Left renal cortex interstitium (tissue), 4 donors: ENCODE measurements at regions not wholly inside any gene's neighbourhood (a gene's known extent, or its start where the extent isn't known, plus 50 kb on each side); places are given as distances from the start of the nearest gene placed in this dataset.

Source experiments
- DNase-seq, 4 donors: peaks; one replicate each; pipeline ENCODE4 v3.0.0-alpha.2; 2013; ENCODE audit warnings: low read depth in 4 of 4, low spot score in 2 of 4, missing footprints in 1 of 4

DNA sequence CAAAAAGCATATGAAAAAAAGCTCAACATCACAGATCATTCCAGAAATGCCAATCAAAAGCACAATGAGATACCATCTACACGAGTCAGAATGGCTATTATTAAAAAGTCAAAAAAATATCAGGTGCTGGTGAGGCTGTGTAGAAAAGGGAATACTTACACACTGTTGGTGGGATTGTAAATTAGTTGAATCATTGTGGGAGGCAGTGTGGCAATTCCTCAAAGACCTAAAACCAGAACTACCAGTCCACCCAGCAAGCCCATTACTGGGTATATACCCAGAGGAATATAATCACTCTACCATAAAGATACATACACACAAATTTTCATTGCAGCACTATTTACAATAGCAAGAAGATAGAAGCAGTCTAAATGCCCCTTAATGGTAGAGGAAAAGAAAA lies 529.9 kb downstream of the SLITRK1 start:
- DNase-seq: no peak

- DNase-seq: no peak
Observed at GRCh38 chr13:83350569-83350968, 531.7 kb downstream of the SLITRK1 start.

DNA sequence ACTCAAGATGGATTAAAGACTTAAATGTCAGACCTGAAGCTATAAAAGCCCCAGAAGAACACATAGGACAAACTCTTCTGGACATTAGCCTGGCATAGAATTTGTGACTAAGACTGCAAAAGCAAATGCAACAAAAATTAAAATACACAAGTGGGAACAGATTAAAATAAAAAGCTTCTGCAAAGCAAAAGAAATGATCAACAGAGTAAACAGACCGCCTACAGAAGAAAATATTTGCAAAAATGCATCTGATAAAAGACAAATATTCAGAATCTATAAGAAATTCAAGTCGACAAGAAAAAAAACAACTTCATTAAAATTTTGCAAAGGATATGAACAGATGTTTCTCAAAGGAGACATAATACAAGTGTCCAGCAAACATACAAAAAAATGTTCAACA lies 537.8 kb downstream of the SLITRK1 start:
- DNase-seq: no peak

- no peak for DNase-seq
Observed at GRCh38 chr13:83340170-83340569, 542.1 kb downstream of the SLITRK1 start.

DNA sequence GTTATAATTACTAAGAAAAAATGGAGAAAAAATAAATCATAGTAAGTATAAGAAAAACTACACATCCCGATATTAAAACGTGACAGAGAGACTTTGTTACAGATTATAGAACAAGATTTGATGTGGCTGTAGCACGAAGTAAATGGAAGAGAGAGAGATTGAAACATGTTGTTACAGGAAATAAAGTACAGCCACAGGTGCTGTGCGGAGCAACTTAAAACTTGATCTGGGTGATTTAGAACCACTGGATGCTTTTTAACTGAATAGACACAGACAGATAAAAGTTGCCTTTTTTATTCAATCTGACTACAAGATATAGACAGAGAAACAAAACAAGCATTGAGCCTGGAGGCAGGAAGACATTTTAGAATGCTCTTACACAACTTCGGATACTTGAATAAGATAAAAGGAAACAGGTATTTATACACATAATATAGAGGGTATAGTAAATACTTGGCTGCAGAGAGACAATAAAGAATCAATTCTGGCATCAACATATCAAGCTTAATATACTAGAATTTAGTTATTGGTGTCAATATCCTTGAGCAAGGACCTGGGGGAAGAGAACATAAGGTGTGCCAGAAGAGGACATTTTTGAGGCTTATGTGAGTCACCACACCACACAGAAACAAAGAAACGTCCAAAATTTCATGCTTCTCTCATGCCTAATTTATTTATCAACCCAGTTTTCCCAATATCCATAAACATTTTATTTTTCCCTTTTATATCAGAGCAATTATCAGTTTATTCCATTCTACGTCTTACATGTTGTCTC lies 548.5 kb downstream of the SLITRK1 start:
- DNase-seq: no peak

DNA sequence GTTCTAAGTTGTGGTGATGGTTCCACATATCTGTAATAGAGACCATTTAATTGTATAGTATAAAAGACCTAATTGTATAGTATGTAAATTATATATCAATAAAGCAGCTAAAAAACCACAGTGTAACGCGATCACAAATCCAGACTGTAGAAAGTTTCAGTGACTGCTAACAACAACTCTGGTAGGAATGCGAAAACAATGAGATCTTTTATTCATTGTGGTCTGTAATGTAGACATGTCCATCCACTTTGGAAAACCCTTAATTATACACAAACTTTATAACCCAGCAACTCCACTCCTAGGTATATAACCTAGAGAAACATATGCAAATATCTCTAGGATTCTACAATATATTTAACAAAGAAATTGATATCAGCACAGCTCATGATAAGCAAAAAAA lies 549.5 kb downstream of the SLITRK1 start:
- no peak for DNase-seq

DNA sequence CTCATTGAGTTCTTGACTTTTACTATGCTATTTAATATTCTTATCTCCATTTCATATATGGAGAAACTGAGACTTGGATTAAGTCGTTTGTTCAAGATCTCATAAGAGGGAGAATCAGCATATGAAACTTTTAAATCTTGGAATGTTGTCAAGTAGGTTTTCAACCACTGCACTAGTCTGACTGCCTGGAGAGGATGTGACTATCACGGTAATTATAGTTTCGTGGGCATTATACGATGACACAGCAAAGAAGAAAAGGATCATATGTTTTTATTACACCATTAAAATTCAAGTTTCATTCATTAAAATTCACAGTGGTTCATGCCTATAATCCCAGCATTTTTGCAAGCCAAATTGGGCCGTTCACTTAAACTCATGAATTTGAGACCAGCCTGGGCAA lies 555.2 kb downstream of the SLITRK1 start:
- DNase-seq: no peak

- no peak for DNase-seq
Observed at GRCh38 chr13:83325125-83325853, 557.0 kb downstream of the SLITRK1 start.

DNA sequence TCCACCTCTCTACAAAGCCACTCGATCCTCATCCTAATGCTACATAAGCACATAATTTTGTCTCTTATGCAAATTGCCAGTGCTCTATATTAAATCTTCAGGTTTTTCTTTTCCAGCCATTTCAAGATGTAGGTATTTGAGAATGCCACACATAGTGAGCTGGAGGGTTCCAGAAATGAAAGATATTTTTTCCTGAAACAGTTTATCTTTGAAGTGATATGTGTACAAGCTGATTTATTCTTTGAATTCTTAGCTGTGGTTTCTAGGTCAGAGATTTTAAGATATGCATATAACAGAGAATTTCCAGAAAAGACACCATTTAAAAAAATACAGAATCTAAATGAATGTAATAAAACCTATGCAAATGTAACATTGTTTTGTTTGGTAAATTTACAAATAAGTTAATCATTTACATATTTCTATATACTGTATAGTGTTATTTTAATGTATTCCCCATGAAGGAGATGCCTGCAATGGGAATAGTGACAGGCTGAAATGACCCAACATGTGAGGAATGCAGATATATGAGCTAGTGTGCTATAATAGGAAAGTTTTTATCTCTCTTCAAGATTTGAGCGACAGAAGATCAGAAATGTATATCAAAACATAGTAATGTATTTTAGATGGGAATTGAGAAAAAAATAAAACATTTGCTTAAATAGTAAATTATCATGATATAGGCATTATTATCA lies 570.2 kb downstream of the SLITRK1 start:
- DNase-seq: no peak

DNA sequence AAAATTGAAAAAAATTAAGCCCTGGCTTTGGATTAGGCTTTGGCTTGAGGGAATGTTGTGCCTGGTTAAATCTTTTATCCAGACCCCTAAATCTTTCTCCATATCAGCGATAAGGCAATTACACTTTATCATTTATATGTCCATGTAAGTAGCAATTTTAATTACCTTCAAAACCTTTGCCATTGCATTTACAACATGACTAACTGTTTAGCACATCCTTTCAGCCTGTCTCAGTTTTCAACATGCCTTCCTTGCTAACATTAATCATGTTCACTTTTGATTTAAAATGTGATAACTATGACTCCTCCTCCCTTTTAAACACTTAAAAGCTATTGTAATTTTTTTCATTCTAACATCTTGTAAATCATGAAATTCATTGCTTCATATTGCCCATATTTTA lies 583.7 kb downstream of the SLITRK1 start:
- no peak for DNase-seq

DNA sequence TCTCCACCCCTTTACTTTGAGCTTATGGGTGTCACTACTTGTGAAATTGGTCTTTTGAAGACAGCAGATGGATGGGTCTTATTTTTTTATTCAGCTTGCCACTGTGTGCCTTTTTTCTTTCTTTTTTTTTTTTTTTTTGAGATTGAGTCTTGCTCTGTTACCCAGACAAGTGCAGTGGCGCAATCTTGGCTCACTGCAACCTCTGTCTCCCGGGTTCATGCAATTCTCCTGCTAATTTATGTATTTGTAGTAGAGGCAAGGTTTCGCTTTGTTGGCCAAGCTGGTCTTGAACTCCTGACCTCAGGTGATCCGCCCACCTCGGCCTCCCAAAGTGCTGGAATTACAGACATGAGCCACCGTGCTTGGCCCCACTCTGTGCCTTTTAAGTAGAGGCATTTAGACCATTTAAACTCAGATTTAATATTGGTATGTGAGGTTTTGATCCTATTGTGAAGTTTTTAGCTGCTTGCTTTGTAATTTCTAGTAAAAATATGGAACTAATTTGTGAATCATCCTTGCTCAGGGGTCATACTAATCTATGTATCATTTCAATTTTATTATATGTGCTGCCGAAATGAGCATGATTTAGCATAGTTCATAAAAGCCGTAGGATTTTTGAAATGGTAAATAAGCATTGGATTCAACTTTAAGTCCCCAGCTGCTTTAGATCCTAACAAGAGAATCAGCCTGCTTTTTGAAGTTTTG lies 584.5 kb downstream of the SLITRK1 start:
- DNase-seq: no peak

DNA sequence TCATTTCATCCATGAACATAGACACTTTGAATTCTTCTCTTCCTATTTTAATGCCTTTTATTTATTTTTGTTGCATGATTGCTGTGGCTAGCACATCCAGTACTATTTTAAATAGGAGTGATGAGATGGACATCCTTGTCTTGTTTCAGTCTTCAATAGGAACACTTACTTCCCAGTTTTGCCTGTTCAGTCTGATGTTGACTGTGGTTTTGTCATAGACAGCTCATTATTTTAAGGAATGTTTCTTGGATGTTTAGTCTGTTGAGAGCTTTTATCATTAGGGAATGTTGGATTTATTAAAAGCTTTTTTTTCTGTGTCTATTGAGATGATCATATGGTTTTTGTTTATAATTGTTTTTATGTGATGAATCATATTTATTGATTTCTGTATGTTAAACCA lies 586.6 kb downstream of the SLITRK1 start:
- DNase-seq: no peak

DNA sequence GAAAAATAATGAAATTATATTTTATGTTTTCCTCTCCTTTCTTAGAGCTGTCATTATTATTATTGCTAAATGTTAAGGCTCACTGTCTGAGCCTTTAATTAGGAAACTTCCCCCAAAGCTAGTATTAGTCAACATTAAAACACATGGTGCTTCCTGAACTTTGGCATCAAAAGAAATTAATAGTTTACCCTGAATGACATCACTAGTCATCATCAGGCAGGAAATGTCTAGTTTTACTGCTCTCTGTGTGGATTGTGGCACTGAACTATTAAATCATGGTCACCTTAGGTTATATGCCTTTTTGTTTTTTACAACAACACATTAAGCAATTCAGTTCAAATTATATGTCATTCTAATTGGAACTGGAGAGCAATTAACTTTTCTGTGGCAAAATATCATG lies 595.5 kb downstream of the SLITRK1 start:
- no peak for DNase-seq

DNA sequence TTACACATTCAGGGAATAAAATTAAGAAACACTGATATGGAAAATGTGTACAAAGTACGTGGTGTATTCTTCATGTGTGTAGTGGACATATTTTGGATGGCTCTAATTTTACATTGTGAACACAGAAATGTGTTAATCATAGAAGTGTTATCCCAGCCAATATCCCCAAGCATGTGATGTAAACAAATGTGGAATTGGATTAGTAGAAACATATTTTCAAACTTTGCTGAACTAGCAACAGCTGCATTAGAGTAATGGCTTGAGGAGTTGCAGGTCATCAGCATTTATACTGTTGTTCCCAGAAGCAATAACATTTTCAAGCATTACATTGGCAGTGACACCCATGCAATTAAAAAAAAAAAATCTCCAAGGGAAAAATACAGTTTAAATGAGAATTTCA lies 600.6 kb downstream of the SLITRK1 start:
- no peak for DNase-seq

GRCh38 chr13:83274679-83275078 lies 607.6 kb downstream of the SLITRK1 start:
- DNase-seq: no peak

DNA sequence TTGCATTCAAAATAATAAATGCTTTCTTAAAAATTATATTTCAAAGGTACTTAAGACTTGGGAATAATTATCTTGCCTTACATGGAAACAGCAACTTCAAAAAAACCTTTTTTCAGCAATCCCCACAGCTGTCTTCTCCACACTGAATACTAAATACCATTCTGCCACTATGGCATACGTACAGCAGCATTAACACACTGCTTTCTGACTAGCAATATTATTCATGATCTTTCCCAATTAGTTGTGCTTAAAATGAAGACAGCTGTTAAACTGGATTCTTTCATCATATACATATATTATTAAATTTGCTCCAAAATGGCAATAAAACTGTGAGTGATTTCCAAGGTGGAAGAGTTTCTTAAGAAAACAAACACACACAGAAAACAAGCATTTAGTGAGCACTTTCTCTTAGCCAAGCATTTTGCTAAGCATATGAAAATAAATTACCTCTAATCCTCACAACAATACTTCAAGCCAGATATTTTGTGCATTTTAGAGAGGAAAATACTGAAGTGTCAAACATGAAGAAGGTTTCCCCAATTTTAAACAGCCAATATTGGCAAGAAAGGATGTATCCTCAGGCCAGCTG lies 609.5 kb downstream of the SLITRK1 start:
- no peak for DNase-seq

- no peak for DNase-seq
Observed at GRCh38 chr13:83272076-83272475, 610.2 kb downstream of the SLITRK1 start.

DNA sequence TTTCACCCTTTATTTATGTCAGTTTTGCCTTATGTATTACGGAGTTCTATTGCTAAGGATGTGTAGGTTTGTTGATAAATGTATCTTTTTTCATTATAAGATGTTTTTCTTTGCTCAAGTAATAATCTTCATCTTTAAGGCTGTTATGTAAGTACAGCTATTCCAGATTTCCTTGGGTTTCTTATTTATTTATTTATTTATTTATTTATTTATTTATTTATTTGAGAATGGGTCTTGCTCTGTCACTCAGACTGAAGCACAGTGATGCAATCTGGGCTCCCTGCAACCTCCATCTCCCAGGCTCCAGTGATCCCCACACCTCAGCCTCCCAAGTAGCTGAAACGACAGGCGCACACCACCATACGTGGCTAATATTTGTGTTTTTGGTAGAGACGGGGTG lies 617.0 kb downstream of the SLITRK1 start:
- DNase-seq: no peak

GRCh38 chr13:83248751-83249150 lies 633.5 kb downstream of the SLITRK1 start:
- DNase-seq: no peak

DNA sequence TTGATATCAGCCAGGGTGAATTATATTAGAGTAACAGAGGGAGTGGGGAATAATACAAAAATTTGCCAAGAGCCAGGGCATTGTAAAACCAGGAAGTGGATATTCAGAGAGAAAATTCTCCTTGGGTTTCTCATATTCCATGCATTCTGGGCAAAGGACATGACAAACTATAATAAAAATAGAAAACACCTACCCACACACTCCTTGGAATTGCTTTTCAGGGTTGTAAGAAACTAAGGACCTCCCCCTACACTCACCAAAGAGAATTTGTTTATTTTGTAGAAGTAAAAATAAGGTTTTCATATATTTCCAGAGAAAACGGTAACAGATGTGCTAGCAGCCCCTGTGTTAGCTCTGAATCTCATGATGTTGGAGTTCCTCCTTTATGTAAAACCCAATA lies 649.6 kb downstream of the SLITRK1 start:
- no peak for DNase-seq
